Nucleus accumbens (tissue), 56 donors: ENCODE measurements at regions not wholly inside any gene's neighbourhood (a gene's known extent, or its start where the extent isn't known, plus 50 kb on each side); places are given as distances from the start of the nearest gene placed in this dataset.

Experiments used
- DNase-seq, 56 donors: peaks; one replicate each; lab custom pipeline; 2025; lab: John Stamatoyannopoulos, UW

DNA sequence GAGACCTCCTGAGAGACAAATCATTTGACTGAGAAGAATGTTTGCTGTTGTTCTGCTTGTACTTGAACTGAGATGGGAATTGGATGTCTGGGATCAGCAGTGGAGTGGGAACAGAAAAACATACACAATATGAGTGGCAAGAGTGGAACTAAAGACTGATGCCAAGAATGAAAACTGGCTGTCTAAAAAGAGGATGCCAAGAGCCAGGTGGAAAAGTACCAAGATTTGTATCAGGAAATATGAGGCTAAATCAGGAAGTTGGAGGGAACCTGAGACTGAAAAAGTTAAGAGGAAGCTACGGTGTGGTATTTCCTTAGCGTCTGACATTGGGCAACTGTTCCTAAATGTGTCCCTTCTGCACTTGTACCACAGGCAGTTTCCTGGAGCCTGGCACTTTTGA lies 440.9 kb upstream of the CELF4 start:
- DNase-seq: no peak

DNA sequence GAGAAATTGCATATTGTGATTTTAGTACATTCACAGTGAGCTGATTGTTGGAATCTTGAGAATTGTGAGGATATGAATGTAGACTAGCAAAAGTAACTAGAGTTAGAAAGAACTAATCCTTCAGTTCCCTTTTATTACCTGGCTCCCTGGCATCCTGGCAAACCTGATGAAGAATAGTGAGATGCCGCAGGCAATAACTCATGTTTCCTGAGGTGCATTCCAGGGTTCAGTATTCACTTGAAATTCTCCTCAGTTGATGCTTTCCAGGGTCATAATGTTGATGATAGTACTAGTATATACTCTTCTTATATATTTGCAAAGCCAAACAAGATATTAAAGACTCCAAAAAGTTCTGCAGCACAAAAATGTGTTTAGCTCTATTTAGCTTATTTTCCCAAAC lies 432.1 kb upstream of the CELF4 start:
- DNase-seq: no peak

DNA sequence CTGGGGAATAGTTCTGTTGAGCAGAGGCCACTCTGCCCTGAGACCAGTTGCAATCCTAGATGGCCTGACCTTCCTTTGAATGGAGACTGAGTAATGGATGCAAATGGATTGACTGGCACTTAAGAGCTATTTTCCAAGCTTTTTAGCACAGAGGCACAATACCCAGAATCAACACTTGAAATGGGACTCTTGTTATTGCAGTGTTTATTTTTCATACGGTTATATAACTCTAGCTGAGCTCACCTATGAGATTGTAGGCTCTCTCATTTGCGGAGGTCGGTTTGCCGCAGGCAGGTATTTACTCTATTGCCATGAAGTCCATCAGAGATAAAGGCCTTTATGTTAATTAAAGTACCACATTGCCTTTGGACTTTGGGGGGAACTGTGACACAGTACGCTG lies 422.3 kb upstream of the CELF4 start:
- no peak for DNase-seq

DNA sequence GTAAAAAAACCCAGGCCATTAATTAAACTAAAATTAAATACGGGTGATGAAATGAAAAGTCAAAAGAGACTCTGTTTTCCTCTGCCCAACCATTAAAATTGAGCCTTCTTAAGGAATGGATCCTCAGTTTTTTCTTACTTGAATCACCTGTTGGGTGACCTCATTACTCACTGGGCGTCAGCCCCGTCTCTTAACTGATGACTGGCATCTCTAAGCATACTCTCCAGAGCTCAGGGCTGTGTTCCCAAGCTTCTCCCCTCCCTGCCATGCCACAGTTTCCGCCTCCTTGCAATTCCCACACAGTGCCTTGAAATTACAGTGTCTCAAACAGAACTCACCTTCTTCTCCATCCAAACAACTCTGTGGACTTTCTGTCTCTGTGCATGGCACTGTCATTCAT lies 421.1 kb upstream of the CELF4 start:
- no peak for DNase-seq

DNA sequence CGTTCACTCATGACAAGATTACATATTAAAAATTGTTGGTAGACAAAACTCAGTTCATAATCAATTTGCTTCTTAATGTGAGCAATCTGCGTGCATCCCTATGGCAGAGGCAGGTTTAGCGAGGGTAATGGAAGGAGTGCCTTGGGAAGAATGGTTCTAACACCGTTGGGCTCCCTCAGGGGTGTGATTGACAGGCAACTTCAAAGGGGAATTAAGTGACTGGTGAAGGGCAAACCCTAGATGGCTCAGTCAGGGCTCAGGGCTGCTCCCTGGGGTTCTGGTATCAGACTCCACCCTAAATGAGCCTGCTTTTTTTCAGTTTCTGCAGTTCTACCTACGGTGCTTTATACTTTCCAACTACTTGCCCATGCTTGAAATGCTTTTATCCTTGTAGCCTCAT lies 419.5 kb upstream of the CELF4 start:
- no peak for DNase-seq

DNA sequence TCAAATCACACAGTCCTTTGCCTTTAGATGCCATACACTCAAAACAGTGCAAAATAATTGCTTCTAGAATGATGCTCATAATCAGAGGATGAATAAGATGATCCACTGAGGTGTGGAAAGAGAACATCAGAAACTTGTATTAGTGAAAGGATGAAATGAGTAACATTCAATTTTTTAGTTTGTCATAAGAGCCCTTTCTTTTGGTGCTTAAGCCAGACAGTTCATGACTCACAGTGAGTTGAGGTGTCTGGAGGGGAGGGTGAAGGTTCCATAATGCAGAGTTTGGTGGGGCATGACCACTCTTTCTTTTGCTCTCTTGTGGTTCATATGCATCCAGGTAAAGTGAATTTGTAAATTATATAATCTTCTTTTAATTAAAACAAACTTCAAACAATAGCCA lies 415.0 kb upstream of the CELF4 start:
- no peak for DNase-seq

DNA sequence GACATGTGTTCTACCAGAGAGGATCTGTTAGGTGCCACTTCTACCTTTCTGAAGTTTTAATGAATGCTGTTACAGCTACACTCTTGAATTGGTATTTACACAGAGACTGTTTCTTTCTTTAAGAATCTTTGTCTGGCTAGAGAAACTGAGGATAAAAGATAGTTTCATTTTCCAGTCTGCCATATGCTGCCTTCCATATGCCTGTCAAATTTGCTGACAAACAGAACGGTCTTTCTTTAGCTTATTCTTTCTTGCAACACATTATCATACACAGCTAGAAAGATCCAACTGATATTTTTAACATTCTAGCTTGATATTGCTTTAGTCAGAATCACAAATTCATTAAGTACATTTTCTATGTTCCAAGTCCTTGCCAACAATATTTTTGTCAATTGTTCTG lies 409.8 kb upstream of the CELF4 start:
- DNase-seq: no peak

DNA sequence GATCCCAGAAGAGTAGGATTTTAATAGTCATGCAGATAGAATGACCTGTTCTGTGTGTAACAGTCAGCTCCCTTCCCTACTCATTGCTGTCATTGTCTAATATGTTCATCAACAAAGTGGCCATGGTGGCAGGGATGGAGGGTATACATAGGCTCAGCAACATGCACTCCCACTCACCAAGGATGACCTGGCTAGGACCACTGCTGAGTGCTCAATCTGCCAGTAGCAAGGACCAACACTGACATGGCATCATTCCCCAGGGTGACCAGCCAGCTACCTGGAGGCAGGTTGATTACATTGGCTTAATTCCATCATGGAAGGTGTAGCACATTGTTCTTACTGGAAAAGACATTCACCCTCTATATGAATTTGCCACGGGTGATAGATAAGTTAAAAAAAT lies 401.7 kb upstream of the CELF4 start:
- DNase-seq: no peak

DNA sequence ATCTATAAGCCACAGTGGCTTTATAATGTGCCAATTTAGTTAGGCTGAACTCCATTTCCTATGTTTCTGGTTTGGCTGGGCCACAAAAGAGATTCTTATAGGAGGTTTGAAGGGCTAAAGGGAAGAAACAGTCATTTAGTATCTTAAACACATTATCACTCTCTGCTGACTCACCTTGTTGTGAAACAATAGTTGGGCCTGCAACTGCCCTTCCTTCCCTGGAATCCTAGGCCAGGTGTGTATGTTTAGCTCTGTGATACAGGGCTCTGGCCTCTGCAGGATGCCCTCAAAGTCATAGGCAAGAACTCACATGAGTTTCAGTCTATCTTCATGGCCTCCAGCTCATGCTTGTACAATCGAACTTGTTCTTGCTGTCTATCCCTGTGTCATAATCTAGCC lies 400.0 kb upstream of the CELF4 start:
- DNase-seq: no peak

DNA sequence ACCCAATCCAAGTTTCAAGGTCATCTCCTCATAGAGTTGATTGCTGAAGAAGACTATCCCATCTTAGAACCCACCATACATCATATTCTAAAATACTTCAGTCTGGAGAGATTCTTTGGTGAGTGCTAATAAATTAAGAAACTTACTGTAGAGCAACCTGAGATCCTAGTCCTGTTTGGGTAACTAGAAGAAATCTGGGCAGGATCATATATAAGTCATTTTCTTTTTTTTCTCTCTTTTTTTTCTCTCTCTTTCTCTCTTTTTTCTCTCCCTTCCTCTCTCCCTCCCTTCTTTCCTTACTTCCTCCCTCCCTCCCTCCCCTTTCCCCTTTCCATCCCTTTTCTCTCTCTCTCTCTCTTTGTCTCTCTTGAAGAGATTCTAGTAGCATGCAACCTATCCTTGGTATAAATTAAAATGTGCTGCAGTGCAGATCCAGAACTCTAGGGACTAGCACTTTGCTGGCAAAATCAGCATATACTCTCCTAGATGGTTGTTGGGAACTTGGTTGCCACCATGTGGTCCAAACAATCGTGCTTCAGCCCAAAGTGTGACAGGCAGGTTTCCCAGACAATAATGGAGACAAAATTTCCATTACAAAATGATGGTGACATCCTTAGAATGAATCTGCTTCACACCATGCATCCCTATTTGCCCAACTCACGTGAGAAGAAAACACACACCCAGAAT lies 399.4 kb upstream of the CELF4 start:
- no peak for DNase-seq

DNA sequence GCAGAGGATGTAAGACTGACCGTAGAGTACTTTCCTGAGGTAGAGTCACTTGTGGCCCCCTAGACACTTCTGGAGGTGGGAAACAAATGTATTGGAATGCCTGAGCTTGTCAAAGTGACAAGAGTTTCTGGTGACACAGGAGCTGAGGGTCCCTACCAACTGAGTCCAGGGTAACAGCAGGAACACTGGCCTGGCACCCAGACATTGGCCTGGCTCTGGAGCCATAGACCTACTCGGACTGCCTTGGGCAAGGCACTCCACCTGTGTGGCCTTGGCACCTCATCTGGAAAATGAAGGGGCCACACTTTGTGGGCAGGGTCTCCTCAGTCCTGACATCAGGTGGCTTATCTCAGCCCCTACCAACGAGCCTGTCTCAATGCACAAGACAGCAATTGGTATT lies 398.2 kb upstream of the CELF4 start:
- no peak for DNase-seq

DNA sequence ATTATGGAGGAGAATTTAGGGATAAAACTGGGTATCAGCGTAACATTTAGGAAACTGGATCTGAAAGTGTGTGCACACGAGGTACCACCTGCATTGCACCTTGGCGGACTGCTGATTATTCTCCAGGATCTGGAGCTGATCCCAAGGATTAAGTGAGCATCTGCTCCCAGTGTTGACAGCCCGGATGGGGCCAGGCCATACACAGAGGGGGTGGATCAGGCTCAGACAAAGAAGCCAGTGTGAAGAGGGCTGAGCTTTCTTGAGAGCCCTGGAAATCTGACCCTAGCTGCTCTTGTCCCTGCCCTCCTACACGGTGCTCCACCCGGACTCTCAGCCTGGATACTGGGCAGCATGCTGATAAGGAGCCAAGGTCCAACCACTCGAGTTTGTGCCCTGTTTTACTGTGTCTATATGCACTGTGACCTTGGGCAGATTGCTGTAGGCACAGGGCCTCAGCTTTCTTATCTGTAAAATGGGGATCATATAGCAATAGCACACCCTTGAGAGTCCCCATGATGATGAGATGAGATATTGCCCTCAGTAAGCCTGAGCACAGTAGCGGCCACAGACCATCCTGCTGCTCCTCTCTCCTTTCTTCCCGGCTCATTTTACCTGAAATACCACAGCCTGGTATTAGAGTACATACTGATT lies 396.8 kb upstream of the CELF4 start:
- no peak for DNase-seq

DNA sequence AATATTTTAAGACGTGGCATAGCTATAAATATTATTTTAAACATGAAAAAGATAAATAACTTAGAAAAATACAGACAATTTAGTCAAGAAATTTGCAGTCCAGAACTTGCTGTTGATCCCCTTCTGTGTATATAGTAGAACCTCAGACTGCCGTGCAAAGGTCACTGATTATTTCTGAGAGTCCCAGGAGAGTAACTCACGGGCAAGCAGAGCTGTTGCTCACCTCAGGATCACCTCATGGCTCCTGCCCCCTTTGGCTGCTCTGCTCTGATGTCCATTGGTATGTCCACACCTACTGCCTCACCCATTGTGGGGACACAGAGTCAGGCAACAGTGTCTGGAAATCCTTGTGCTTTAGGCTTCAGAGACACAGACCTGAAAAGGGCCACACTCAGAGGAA lies 392.9 kb upstream of the CELF4 start:
- DNase-seq: no peak

DNA sequence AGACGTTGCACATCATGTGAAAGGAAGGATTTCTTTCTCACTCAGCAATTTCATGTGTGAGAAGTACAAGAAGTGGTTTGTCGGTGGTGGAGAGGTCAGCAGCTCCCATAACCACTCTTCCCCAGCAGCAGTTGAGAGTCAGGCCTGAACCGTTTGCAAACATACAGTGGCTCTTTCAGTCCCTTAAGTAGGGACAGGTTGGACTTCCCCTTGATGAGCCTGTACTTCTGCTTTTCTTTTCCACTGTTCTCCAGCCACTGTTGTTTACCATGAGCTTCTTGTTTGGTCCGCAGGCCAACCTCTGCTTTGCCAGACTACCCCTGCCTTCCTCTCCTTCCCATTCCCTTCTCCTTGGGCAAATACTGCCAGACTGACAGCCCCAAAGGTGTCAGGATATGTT lies 391.3 kb upstream of the CELF4 start:
- DNase-seq: no peak

DNA sequence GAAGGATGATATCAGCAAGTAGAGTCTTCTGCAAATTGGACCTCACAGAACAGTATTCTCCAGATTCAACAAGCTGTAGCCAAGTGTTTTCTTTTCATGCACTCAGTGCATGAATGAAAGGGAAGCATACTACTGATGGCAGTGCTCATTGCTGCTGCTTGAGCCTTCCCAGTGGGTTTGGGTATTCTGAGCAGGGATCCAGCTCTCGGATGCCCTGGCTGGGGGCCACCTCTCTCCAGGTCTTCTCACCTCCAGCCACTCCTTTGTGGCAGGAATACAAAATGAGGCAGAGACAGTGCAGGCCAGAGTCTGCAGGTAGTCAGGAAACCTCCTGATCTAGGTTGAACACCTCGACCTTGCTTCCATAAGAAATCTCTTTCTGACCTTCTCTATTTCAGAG lies 390.4 kb upstream of the CELF4 start:
- DNase-seq: no peak

DNA sequence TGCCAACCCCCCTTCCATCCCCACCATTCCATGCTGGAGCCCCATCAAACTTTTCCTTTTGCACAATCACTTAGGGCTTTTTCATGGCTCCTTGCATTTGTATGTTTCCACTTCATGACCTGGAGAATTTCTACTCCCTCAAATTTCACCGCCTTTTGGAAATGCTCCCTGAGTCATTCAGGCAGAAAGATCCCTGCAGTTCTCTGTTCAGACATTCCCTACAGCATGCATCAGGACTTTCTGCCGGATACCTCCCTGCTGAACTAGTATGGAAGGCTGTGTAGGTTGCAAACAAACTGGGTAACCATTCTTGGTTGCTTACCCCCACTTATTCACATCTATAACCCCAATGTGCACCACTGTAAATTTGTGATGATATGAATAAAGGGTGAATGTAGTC lies 389.6 kb upstream of the CELF4 start:
- DNase-seq: no peak

DNA sequence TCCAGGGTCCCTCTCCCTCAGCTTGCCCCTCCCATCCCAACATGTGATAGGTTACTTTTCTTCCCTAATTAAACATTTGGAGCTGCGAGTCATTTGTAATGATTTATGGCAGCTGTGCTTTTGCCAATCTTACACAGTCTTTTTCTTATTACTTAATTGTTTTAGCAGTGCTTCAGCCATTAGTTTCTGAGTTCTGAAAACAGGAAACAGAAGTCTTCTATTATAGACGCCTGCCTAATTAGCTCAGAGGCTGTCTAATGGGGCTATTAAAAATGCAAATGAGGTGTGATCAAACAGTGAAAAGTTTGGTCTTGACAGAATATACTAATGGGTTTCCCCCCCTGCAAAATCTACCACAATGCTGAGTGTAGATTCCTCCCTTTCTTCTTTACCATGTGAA lies 388.3 kb upstream of the CELF4 start:
- DNase-seq: no peak

DNA sequence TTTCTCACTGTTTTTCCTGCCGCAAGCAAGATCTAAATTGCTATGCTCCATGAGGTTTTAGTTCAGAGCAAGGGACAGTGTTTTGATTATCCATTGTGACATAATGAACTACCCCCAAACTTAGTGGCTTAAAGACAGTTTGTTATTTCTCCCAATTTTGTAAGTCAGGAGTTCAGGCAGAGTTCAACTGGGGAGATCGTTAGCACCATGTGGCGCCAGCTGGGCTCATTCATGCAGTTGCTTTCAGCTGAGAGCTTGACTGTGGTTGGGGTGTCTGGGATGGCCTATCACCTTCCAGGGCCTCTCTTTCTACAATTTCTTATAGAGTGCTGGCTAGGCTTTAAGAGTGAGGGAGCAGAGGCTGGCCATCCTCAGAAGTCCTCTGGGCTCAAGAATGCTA lies 382.9 kb upstream of the CELF4 start:
- DNase-seq: no peak

DNA sequence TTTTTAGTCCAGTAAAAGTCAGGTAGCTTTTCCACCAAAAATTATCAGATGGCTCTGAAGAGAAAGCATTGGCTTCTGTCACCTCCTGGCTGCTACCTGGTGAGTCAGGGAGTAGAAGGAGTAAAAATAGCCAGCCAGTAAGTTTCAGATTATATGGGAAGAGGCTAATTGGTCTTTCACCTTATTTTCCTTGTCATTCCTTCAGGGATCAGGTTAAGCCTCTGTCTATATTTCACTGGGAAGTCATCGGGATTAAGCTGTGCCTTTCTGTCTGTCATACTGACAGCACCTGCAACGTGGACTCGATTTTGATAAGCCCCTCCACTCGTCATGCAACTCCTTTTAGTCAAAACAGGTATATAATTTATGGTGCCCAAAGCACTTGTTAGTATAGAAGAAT lies 380.7 kb upstream of the CELF4 start:
- DNase-seq: no peak

DNA sequence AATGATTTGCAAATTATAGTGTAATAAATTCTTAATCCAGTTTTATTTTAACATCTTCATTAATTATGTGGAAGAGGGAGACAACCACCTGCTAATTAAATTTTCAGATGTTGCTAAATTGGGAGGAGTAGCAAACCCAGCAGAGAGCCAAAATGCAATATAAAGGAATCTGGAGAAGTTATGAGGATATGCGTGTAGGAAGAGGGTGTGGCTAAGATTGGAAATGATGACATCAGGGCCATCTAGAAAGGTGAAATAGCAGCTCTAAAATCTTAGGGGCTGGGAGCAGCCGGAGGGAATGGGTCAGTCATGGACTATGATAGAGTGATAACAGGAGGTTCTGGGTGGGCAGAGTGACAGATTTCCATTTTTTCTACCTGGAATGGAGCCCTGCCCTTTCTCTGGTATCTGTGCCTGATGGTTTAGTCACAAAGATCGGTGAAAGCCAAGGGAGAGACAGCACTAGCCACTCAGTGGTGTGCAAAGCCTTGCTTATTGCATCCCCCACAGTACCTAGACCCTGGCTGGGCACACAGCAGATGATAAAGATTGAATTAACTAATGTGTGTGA lies 379.2 kb upstream of the CELF4 start:
- no peak for DNase-seq

DNA sequence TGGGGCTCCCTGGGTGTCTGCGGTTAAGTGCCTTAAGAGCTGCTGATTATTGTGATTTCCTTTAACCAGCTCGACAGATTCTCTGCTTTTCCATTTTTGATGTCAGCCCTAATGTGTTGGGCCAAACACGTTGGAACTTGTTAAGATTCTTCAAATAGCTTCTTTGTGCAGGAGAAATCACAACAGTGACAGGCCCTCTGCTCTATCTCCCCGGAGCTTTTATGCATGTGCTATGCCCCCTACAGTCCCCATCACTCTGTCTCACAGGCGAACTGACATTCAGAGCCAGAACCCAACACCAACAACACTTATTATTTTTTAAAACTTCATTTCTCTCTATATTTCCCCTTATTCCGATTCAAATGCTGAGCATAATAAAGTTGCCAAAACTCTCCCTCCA lies 371.7 kb upstream of the CELF4 start:
- DNase-seq: peak in 1 of 56 donors; percentile 2

DNA sequence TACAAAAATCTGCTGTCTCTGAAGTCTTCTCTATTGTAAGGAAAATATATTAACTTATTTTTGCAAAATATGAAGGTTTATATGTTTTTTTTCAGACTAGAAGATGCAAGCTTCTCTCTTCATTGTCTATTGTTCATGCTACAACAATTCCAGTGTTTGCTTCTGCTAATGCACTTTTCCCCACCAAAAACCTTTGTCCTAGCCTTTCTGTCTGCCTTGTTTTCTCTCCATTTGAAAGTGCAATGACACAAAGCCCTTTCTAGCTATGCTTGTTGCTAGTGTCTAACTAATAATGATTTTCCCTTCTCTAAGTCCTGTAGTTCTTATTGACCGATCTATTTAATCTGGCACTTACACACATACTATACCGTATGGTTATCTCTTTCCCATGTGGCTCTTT lies 369.5 kb upstream of the CELF4 start:
- no peak for DNase-seq

DNA sequence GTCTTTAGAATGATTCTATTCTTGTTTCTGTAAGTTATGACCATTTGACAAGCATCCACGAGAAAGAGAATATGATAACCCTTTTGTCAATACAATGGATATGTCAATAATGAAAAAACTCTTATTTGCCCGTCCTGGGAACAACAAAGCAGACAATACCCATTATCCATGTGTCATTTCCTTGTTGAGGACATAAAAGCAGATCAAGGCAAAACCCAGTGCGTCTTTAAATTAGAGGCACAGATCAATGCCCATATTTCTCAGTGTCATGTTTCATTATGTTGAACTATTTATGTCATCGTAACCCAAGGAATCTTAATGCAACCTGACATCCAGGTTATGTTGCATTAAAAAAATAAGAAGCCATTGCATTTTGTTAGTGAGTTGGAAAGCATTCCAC lies 365.0 kb upstream of the CELF4 start:
- DNase-seq: no peak
